Activated T-helper 1 cell treated with anti-CD3 and anti-CD28 coated beads, Interleukin-2, amount 50 U/mL, for 16 hours (primary cell): ENCODE measurements at regions not wholly inside any gene's neighbourhood (a gene's known extent, or its start where the extent isn't known, plus 50 kb on each side); places are given as distances from the start of the nearest gene placed in this dataset.
A peak's percentile ranks its signal among the peaks of the same experiment; 100 is the strongest.

ENCODE experiments used
- DNase-seq, 2 donors: peaks; one replicate each; pipeline ENCODE4 v3.0.0-alpha.2; 2020; ENCODE audit warnings: low read depth in 1 of 2, low spot score in 1 of 2

DNA sequence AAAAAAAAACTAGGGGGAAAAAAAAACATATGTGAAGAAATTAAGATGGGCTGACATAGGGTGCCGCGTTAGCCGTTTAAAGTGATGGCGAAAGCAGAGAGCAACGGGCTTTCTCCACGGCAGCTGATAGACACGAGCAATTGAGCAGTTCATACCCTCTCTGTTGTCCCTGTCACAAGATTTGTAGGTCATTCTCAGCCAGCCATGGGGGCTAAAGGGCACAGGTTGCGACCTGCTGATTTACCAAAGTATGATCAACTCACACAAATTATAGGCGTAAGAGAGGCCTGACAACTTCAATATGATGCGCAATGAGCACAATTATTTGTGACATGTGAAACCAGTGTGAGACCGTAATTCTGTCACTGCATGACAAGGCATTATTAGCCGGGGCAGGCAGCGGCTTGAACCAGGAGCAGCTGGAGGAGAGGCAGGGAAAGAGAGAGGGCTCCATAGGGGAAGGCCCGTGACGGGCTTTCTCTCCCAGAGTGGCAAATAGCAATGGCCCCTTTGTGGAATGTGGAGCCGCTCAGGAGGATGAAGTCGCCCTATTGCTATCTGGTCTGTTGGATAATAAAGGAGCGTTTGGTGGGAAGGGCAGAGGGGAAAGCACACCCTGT is 195.1 kb upstream of the HABP2 start:
- no peak for DNase-seq

DNA sequence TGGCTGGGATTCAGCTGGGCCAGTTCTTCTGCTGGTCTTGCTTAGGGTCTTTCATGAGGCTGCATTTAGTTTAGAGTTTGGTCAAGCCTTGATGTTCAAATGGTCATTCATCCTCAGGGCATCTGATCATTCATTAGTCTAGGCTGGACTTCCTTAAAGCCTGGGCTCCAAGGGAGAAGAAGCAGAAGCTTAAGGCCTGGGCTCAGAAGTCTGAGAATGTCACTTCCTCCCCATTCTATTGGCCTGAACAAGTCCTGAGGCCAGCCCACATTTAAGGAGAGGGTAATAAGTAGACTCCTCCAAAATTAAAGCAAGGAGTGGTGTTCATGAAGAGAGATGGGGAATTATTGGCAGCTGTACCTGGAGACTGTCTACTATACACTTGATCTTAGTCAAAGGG is 193.2 kb upstream of the HABP2 start:
- DNase-seq = no peak

DNA sequence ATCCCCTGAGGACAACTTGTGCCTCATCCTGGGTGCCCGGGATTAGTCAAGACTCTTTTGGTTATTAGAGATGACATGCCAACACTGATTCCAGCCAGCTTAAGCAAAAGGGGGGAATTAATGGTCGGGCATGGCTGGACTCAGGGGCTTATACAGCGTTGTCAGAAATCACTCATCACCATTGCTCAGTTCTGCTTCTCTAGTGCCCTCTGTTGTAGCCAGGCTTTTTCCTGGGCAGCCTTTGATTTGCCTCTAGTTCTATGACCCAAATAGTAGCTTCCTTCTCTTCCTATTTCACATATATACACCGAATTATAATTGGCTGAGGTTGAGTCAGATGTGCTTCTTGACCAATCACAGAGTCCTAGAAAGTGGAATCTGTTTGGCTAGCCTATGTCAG is 192.0 kb upstream of the HABP2 start:
- no peak for DNase-seq

DNA sequence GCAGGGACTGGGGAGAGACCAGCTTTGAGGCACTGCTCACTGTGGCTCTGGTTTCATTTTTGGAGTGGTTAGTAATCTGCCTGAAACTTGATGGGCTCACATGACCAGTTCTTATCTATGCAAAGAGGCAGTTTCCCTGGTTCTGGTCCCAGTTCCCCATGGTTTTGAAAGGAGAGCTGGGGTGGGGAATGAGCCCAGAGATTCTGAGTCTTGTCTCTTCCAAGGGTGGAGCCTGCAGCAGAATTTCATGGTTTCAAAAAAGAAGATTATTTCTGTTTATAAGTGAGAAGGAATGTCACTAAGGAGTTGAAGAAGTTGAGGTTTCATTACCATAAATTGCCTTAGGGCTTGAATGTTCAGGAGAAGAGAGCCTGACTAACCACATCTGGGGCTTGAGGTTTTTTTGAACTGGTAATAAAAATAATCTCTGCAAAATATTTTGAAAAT is 190.2 kb upstream of the HABP2 start:
- DNase-seq = no peak

DNA sequence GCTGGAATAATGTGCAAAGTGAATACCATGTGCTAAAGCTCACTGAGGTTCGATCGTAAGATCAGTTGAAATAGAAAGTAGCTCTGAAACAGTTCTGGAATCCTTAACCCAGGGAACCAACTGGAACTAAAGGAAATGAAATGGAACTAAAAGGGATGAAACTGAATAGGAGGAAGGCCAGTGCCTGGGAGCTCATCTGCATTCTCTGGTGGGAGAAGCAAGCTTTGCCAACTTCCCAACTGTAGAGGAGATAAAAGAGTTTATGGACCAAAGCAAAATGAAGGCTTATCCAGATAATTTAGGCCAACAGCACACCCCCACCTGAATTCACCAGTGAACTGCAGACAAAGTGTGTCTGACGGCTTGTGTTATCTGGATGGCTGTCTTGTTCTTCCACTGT is 188.6 kb upstream of the HABP2 start:
- no peak for DNase-seq

DNA sequence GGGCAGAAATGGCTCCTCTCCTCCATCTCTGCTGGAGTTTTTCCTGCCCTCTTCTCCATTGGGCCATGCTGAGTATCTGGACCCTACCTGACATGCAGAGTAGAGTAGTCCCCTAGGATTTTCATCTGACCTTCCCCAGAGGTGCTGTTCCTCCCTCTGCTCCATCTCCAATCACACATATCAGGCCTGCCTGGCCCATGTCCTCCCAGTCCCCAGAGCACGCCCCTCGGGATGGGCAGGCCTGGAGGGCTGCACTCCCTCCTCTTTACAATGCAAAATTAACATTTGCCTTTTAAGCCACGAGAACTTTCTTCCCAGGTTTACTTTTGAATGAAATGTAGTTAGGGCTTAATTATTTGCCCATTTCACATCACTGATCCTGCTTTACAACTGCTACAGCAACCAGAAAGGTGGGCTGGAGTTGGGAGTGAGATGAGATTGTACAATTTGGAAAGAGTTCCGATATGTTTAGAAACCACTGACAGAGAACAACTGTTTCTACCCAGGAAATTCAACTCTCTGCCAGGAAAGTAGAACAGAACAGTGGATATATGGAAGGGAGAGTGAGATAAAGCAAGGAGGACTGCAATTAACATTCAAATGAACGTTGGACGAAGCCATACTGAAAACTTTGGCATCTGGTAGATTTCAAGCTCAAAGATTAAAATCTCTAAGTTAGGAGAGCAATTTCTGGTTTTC is 184.0 kb upstream of the HABP2 start:
- DNase-seq = no peak

DNA sequence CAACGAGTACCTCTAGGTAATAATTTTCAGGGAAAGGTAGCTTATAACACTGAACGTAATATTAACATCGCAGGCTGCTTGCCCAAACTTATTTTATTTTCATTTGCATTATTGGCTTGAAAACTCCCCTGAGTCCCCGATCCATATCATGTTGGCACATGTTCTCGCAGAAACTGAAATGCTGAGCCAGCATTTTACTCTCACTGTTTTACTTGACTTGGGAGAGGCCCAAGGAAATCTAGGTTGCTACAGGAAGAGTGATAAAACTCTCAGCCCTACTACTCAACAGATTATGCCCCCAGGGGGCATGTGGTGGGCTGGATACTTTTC is 183.5 kb upstream of the HABP2 start:
- DNase-seq = no peak

DNA sequence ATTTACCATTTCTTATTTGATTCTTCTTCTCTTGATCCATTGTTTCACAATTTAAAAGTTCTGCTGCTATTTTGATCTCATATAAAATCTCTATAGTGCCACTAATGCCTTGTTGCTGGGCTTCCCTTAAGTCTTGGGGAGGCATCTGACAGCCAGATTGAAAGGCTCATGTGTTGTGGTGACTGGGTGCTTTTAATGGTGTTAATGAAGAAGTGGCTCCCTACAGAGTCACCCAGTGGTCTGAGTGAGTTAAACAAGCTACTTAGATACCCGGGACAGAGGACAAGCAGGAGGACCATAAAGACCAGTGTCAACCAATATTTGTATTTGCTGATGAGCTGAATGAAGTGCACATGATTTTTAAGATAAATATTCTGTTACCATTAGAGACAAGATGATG is 176.4 kb upstream of the HABP2 start:
- DNase-seq = no peak

DNA sequence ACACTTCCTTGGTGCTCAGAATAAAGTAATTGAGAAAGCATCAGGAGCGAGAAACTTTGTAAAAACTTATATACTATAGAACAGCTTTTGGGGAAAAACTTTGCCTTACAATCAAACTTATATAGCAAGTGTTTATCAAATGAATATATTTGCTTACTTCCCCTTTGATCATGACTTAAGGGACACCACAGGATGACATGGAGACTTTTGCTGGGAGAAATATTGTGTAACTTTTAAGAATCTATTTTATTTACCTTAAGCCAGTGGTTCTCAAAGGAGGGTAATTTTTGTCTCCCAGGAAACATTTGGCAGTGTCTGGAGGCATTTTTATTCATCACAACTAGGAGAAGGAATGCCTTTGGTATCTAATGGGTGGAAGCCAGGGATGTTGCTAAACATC is 173.8 kb upstream of the HABP2 start:
- DNase-seq = no peak

DNA sequence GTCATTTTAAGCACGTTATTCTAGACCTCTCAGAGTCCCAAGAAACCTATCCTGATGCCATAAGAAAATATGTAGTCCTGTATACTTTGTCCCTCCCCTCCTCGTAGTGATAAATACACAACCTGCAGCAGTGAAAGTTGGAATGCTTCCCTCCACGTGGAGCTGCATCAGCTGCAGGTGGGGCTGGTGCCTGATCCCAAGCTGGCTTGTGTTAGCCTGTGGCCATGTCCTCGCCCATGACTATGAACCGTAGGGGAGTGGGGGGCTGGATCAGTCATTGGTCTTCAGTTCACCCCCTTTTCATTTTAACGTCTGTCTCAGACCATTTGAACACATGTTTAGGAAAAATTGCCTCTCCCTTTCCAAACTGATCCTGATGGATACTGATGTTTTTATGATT is 171.4 kb upstream of the HABP2 start:
- no peak for DNase-seq

DNA sequence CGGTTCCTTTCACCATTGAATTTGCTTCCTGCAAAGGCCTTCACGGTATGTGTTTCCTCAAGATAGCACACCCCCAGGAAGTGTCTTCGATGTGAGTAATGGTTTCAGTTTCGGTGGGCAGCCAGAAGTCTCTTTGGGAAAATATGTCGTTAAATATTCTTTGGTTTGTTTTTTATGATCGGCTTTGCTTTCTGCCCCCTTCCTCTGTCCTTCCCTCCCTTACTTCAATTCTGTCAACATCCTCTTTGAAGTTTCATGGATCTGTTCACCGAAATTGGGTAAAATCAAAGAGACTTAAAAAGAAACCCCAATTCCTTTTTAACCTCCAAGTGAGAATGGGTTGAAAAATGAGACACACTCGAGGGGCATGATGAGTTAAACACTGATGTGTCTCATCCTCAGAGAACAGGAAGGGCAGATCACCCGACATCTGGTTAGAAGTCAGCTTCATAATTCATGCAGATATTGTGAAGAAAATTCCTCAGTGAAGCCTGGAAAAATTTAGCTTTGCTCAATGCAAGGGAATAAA is 170.8 kb upstream of the HABP2 start:
- DNase-seq = no peak

DNA sequence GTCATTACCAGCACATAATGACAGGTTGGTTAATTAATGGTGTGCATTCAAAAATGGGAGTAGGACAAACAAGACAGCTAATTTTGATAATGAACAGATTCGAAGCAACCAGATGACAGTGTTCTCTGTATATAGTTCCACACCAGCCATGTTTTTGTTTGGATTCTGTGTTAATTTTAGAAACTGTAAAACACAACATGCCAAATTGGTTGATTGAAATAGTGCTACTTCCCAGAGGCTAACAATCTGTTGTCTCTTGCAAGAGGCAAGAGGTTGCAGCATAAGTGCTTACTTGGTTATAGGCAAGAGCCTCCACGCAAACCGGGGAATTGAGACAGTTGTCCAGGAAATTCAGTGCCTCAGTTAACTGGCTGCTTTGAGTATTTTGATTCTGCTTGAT is 170.2 kb upstream of the HABP2 start:
- DNase-seq = no peak

DNA sequence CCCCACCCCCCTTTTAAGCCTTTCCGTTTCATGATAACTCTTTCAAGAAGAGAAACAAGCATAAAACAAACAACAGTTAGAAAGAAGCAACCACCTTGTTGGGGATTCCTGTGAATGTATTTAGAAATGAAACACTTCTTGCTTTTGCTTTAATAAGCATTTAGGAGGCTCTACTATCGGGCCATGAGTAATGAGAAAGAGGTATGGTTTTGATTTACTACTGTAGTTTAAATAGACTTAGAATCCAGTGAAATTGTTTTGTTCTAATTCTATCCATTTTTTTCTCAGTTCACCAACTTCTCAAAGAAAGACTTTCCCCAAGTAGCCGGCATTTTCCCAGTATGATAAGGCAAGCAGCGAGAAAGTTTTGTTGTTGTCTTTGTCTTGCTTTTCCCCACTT is 168.7 kb upstream of the HABP2 start:
- DNase-seq = no peak

DNA sequence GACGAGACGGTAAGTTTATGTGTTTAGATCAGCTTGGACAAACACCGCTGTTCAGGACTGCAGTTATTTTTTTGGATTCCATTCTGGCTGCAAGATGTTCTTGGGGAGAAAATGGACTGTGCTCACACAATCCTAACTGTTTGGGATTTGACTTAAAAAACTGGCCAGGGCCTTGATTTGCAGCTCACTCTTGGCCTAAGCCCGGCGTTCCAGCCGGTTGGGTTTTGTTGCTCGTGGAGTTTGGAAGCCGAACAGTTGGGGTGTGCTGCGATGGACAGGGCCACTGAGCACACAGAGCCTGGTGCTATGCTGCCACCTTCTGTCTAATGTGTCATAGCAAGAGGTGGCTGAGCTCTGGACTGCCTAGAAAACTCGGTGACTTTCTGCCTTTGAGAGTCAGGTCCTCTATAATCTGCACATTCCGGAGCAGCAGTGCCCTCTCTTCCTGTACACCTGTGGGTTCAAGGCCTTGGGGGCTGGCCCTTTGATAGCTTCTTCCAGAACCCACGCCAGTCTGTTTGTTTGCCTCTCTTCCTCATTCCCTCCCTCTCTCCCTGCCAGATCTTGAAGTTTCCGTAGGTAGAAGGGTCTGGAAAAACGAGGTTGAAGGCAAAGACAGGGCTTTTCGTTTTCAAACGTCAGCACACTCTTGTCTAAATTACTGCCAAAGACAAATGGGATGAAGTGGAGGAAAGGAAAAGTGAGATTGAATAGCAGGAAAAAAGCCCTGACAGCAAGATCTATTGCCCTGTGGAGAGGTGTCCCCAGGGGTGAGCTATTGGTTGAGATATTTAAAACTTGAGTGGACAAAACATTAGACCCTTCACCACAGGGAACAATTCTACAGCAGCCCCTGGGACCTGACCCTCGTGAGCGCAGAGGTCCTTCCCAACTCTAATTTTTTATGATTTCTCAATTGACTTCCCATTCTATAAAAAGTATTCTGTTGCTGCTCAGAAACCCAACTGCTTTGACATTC is 167.5 kb upstream of the HABP2 start:
- peak; percentile 5 for DNase-seq

DNA sequence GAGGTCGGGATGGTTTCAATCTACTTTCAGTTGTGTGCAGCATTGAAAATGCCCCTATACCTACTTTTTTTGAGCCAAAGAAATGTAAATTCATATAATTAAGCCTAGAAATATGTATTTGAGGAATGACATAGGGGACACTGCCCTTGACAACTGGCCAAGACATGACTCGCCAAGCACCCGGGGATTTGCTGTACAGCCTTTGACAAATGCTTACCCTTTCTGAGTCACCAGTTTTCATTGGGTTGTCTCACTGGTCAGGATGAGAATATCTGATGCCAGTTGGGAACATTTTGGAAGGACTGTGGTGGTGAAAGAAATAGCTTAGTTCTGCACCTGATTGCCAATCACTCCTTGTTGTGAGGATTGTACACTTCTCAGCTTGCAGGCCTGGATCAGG is 166.8 kb upstream of the HABP2 start:
- no peak for DNase-seq

DNA sequence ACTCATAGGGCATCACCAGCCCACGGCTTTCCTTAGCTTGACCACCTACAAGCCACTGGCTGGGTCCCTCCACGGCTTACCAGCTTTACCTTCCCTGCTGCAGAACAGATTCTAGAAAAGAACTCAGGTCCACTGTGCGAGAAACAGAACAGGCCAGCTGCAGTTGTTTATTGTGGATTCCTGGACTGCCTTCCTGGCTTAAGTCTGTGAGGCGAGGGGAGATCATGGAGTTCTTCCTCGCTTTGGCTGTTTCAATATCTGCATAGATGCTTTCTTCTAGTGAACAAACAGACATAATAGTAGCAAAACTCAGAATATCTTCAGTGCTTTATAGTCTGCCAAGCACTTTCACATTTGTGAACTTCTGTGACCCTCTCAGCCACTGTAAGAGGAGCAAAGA is 162.9 kb upstream of the HABP2 start:
- no peak for DNase-seq

DNA sequence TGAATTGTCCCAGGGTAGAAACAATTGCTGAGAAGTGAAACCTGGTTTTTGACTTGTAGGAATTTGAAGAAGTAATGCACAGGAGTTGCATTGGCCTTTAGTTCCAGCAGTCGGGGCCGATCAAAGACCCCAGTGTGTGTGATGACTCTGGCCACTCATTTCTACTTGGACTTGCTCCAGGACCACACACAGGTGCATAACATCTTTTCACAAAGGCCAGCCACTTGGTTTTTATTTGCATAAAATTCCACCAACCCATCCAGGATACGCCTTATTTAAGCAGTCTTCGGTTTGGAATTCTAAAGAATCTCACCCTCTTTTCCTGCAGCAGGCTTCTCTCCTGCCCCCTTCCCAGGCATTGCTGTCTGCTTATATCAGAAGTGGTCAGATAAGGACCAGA is 162.0 kb upstream of the HABP2 start:
- DNase-seq = no peak

DNA sequence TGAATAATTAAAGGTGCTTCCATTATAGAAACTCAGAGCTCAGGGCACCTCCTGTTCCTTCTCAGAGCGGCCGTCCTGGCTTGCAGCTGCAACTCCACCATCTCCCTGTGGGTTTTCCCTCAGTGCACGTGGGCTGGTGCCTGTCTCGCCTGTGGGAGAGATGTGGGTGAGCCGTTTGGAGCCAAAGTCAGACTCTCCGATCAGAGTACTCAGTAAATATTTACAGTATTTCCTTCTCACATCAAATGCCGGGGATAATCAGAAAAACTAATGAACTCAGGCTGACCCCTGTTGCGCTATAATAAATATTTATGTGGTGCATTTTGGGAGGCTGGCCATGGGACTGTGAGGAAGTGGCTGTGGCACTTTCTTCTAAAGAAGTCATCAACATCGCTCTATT is 155.8 kb upstream of the HABP2 start:
- no peak for DNase-seq

DNA sequence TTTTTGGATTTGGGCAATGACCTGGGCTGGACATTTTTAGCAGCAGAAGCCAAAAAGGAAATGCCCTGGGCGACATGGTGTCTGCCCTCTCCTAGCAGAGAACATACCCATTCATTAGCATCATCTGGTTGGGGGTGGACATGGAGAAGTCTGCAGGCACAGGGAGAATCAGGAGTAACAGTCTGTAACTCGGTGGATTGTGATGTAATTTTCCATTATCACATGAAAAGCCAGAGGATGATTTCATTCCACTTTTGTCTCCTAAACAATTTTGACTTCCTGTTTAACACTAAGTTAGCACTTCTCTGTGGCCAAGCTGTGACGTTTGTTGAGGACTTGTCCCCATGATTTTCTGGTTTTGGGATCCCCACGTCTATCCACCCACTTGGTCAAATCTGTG is 153.8 kb upstream of the HABP2 start:
- no peak for DNase-seq

DNA sequence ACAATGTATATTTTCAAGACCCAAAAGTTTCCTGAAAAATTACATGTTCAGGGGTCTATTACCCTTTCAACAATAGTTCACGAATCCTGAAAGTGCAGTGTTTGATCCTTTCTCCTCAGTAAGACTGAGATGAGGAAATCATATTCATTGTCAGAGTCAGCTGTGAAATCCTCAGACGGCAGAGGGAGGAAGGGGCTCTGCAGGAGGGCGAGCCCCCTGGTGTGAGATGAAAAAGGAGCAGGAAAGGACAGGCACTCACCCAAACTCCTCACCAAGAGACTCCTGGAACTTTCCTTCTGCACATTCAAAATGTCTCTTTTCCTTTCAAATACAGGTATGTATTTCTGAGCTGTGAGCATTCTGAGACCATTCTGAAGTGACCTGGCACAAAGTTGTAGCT is 150.3 kb upstream of the HABP2 start:
- no peak for DNase-seq

DNA sequence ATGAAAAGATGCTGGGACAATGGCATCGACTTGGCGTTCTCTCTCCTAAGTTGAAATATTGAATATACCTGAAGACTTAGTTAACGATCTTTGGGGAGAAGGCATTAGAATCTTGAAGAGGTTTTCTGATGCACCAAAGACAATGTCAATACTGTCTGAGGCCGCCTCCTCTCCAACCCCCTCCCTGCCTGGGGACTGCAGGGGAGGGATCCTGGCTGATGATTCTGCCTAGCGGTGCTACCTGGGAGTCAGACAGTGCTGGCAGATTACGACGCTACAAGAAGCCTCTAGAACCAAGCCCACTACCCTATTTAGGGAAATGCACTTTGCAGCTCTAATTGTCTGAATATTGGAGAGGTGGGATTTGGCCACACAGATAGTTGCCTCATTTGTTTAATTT is 145.6 kb upstream of the HABP2 start:
- no peak for DNase-seq

DNA sequence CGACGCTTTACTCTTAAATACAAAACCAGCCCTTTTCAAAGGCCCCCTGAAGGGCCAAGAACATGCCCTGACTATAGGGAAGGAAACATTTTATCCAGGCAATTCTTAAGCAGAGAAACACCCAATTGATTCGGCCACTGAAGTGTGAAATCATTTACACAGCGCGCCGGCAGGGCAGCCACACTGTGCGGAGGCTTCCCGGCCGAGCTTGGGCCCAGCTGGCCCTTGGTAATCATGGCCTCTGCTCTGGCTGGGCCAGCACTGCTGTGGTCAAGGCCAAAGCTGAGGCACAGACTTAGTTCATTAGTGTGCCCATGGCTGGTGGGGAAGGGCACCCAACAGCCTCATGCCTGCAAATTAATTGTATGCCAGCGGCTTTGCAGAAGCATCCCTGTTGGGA is 143.7 kb upstream of the HABP2 start:
- DNase-seq = no peak
